Limb (tissue), 2 donors: ENCODE measurements at regions not wholly inside any gene's neighbourhood (a gene's known extent, or its start where the extent isn't known, plus 50 kb on each side); places are given as distances from the start of the nearest gene placed in this dataset.

Experiments used
- DNase-seq, 2 donors: peaks; one replicate each; pipeline ENCODE4 v3.0.0-alpha.2; 2016; ENCODE audit errors: extremely low spot score in 2 of 2

GRCh38 chr6:119661628-119662027 lies 312.1 kb upstream of the MAN1A1 start:
- no peak for DNase-seq

GRCh38 chr6:119661078-119661477 lies 311.5 kb upstream of the MAN1A1 start:
- DNase-seq, result no peak

- no peak for DNase-seq
These were observed 309.4 kb upstream of the MAN1A1 start for GRCh38 chr6:119658917-119659316.

- no peak for DNase-seq
These were observed 305.6 kb upstream of the MAN1A1 start for GRCh38 chr6:119655124-119655523.

DNA sequence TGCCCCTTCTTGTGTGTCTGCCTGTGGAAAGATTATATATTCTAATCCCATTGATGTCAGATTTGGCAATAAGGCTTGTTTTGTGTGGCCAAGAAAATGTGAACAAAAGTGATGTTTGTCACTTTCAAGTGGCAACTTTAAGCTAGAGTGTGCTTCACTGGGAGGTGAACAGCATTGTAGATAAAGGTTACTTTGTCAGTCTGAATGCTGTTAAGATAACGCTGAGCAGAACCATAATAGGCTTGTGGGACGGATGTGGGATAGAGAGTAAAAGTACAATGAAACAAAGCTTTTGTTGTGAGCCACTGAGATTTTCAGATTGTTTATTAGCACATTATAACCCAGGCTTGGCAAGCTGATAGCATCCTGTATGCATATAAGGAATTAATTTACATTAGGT lies 303.8 kb upstream of the MAN1A1 start:
- DNase-seq, result no peak

- DNase-seq, result no peak
These were observed 300.0 kb upstream of the MAN1A1 start for GRCh38 chr6:119649531-119649930.

- DNase-seq, result no peak
These were observed 297.7 kb upstream of the MAN1A1 start for GRCh38 chr6:119647309-119647708.

GRCh38 chr6:119643876-119644275 lies 294.3 kb upstream of the MAN1A1 start:
- no peak for DNase-seq

GRCh38 chr6:119637768-119638167 lies 288.2 kb upstream of the MAN1A1 start:
- no peak for DNase-seq

DNA sequence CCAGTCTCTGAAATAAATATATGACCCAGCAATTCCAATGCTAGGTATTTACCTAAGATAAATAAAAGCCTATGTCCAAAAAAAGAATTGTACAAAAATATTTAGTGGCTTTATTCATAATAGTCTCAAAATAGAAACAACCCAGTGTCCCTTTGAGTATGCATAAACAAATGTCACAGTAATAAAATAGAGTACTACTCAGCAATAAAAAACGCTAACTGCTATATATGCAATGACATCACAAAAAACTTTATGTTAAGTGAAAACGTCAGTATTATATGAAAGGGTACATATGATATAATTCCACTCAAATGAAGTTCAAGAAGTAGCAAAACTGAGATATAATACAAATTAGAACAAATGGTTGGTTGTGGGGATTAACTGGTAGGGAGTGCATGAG lies 286.5 kb upstream of the MAN1A1 start:
- DNase-seq, result no peak

- no peak for DNase-seq
These were observed 283.9 kb upstream of the MAN1A1 start for GRCh38 chr6:119633461-119633860.

DNA sequence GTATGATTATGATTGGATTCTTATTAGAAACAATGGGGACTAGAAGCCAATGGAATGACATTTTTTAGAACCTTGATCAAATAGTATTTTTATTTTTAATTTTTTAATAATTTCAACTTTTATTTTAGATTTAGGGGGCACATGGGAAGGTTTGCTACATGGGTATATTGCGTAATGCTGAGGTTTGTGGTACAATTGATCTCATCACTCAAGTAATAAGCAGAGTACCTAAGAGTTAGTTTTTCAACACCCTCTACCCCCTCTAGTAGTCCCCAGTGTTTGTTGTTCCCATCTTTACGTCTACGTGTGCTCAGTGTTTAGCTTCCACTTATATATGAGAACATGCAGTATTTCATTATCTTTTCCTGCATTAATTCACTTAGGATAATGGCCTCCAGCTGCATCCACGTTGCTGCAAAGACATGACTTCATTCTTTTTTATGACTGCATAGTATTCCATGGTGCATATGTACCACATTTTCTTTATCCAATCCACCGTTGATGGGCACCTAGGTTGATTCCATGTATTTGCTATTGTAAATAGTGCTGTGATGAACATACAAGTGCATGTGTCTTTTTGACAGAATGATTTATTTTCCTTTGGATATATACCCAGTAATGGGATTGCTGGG lies 281.1 kb upstream of the MAN1A1 start:
- no peak for DNase-seq

DNA sequence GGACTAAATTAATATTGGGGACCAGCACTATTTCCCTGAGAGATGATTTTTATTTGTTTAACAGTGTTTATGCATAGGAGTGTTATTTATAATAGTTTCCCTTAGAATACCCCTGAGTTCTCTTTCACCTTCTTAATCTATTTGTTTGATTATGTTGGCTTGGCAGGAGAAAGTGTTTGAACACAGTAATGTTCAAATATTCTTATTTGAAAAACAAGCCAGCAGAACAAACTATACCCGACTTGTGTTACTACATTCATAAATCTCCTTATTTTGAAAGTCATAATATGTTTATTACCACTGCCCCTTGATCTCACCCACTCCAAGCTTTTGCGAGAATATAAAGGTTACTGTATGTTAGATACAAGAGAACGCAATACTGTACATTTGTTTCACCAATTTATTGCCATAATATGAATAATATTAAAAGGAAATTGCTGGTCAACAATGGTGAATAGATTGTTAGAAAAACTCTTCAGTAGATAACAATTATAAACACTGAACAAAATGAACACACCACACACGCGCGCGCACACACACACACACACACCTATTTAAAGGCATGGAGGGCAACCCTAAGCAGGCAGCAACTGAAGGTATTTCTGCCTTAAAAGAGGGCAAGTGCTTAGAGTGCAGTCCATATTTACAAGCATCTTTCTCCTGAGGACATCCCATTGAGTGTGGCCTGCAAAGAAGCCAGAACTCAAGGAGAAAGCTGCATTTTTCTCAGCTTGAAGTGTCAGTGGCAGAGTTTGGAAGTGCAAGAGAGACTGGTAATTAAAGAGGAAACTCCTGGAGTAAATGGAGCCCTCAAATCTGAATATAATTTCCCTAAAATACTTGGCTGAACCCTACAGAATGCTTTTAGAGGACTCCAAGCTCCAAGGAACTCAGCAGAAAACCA lies 279.4 kb upstream of the MAN1A1 start:
- no peak for DNase-seq

GRCh38 chr6:119627908-119628669 lies 278.5 kb upstream of the MAN1A1 start:
- DNase-seq, result no peak

DNA sequence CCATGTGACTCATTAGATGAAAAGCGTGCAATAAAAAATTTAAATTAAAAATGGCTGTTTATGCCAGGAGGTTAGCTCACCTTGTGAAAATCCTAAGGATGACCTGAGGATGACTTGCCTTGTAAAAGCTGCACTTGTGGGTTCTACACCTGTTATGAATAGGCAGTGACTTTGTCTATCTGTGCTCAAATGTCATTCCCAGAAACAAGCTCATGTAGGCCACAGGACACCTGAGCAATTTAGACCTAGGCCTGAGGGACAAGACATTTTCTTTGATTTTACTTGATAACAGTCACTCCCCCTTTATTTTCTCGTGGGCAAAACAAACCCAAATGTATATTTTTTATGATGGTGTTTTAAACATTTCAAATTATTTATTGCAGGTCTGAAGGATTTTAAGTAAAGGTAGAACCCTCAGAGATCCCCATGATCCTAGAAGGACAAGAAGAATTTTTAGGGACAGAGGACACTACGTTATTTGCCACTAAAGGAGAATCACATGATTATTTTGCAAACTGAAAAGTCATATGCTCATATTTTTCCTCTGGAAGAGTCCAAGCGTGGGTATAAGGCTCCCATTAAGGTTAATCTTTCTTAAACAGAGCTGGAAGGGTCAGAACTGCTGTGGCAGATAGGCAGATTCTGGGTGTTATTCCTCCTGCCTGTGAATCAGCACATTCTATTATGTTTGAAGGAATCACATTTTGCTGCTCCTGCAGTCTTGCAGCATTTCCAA lies 277.5 kb upstream of the MAN1A1 start:
- DNase-seq, result no peak

GRCh38 chr6:119620846-119621555 lies 271.4 kb upstream of the MAN1A1 start:
- no peak for DNase-seq

- no peak for DNase-seq
These were observed 264.6 kb upstream of the MAN1A1 start for GRCh38 chr6:119614138-119614537.

GRCh38 chr6:119612911-119613381 lies 263.4 kb upstream of the MAN1A1 start:
- DNase-seq, result no peak

- DNase-seq, result no peak
These were observed 262.8 kb upstream of the MAN1A1 start for GRCh38 chr6:119612176-119612891.

DNA sequence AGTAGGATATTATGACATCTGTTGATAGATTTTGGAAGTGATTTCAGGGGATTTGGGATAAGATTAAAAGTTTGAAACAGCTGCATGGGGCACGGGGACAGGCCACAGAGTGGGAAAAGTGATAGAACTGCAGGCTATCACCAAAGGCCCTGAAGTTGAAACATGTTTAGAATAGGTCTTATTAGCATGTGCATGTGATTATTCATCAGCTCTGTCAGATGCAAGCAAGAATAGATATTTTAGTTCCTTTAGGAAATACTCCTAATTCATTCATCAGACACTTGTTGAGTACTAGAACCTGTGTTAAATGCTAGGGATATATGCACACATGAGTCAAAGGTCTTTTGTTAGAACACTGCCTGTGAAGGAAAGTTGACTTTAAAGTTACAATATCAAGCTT lies 261.2 kb upstream of the MAN1A1 start:
- DNase-seq, result no peak
